ENCODE measurements at regions not wholly inside any gene's neighbourhood (a gene's known extent, or its start where the extent isn't known, plus 50 kb on each side); places are given as distances from the start of the nearest gene placed in this dataset.

- no peak for TF ChIP-seq CTCF (IDR thresholded peaks at IDR 0.05)
- no peak for TF ChIP-seq POLR2A (IDR thresholded peaks at IDR 0.05)
Observed at GRCh38 chrX:150200820-150201287, 162.3 kb upstream of the MAMLD1 start.

Measured in adrenal gland (tissue), 5 donors.